CD4-positive, alpha-beta T cell treated with Interleukin-10 for 1 hour (primary cell): ENCODE measurements at regions not wholly inside any gene's neighbourhood (a gene's known extent, or its start where the extent isn't known, plus 50 kb on each side); places are given as distances from the start of the nearest gene placed in this dataset.

Source experiments
- DNase-seq: peaks from one replicate; pipeline ENCODE4 v3.0.0-alpha.2; 2020

- DNase-seq: no peak
Observed at GRCh38 chr18:38898167-38898566, 1332.6 kb upstream of the CELF4 start.

DNA sequence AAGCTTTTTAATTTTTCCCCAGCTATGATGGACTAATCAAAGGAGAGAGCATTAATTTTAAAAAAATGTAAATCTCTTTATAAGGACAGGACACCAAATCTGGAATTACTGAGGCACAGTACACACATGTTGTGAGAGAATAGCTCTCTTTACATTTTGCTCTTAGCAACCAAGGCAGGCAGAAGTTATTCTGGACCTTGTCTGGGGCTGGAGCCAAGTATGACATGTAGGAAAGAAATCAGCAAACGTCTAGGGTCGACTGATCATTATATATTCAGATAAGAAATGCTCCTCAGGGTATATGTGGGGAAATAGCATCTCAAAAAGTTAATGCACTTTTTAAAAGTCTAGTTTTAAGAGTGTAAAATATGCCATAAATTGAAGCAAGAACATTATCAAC lies 1330.0 kb upstream of the CELF4 start:
- no peak for DNase-seq

GRCh38 chr18:38887671-38888020 lies 1322.0 kb upstream of the CELF4 start:
- DNase-seq: no peak

GRCh38 chr18:38886861-38887670 lies 1321.5 kb upstream of the CELF4 start:
- DNase-seq: no peak

DNA sequence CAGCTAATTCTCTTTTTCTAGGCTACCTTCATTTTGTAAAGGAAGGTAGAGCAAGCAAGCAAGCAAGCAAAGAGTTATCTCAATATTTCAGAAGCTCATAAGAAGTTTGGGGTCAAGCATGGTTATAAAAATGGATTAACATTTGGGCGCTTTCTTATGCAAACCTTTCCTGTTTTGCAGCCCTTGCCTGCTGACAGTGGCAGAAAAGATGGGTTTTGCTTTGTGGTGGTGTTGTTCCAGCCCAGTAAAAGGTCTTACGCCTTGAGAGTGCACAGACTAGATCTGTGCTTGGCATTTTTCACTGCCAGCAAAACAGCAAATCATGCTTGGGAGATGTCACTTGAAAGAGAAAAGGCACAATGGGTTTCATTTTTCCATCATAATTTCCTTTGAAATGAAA lies 1320.6 kb upstream of the CELF4 start:
- DNase-seq: no peak

GRCh38 chr18:38884050-38884449 lies 1318.5 kb upstream of the CELF4 start:
- no peak for DNase-seq

DNA sequence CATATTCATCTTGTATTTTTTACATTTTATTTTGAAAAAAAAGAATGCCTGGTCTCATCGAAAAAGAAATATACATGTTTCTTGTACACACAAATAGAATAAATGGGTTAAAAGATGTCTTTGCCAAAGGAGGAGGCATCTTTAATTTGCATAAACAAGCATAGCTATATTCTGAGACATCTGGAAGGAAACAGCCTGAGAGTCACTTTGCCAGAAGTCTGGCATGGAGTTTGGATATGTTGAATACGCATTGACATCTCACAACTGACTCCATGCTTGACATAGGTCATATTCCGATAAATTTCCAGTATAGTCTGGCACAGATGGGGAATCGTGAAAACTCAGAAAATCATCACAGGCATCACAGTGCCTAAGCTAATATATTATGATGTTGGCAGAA lies 1317.5 kb upstream of the CELF4 start:
- DNase-seq: no peak

- no peak for DNase-seq
Observed at GRCh38 chr18:38879871-38880270, 1314.3 kb upstream of the CELF4 start.

DNA sequence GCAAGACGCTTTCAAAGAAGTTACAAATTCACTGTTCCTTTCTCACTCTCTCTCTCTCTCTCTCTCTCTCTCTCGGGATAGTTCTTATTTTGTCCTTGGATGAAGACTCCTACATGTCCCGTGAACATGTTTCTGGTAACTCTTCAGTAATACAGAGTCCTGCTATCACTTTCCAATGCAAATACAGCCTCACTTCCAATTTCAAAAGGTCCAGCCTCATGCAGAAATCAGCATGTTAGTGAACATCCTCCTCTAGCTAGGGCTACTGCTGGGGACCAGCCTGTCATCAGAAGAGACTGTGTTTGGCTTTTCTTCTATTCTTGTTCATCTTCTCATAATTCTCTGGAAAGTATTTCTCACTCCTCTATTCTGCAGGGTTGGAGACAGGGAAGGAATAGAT lies 1306.7 kb upstream of the CELF4 start:
- DNase-seq: no peak

- DNase-seq: no peak
Observed at GRCh38 chr18:38868757-38869156, 1303.2 kb upstream of the CELF4 start.

GRCh38 chr18:38867680-38868079 lies 1302.1 kb upstream of the CELF4 start:
- no peak for DNase-seq

DNA sequence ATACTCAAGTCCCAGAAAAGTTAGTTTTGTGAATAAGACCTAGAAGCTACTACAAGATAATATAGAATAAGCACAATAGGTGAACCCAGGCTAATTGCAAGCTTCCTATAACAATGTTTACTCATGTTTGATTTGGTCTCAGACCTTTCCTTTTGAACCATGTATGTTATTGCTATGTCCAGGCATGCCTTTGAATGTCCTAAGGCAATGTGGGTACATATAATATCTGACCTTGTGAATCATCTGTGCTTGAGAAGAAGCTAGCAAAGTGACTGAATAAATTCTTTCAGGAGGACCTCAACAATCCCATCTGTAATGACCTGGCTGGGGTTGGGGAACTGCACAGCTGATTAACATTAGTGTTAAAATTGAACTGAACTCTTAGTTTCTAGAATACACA lies 1285.9 kb upstream of the CELF4 start:
- no peak for DNase-seq

DNA sequence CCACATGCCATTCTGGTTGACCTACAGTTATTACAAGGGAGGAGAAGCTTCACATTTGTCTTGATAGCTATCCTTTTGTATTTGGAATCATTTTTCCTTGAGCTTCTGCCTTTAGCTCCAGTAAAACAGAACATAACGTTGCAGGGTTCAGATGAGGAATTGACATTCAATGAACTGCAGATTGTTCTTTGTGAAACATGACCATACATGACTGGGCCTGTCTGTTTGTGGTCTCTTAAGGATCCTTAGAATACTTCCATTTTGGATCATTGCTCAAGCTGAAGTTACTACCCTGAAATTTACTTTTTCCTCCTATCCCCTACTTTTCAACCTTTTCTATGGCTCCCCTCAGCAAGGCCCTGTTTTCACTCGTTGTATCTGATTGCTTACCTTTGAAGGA lies 1281.7 kb upstream of the CELF4 start:
- DNase-seq: no peak

DNA sequence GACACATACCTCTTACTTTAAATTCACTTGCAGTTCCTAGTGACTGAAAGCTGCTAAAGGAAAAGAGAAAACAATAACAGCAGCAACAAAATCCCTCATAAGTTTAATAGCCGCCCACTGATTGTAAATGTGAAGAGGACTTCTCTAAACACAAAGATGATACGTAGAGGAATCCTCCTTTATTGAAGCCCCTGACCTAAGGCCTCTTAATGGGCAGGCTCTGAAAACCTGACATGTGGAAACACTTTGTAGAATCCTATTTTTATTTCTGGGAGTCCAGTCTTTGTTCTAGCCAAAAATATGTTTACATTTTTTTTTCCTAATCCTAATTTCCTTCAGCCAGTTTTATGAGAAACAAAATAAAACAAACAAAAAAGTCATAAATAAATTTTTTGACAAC lies 1277.7 kb upstream of the CELF4 start:
- DNase-seq: no peak

DNA sequence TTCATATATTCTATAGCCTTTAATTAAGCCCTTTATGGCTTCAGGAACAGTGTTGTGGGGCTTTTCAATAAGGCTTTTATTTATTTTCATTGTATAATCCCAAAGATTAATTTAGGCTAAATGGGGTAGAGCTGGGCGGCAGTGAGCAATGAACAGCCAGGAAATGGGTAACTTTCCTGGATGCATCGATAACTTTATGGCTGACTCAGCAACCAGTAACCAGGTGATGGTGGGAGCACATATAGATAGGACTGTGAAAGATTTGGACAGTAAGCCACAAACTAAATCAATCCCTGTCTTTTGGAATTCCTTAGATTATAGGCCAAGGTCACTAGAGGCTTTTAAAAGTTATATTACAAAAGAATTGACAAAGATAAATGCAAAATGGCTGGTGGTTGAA lies 1260.6 kb upstream of the CELF4 start:
- DNase-seq: no peak

- no peak for DNase-seq
Observed at GRCh38 chr18:38811209-38811608, 1245.6 kb upstream of the CELF4 start.

DNA sequence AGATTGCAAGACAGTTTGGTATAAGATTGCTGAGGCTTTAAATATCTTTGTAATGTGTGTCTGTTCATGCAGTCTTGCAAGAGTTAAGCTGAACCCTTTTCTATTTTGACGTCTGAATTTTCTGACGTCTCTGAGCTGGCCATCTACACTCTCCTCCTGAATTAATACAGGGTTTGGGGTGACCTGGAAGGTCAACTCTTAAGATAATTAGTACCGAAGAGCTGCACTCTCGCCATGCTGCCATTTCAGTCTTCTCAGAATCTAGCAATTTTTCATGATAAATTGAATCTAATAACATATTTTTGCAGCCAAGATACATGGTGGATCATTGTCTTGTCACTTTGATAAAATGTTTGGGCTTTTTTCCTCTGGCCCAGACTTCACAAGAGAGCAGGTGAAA lies 1245.2 kb upstream of the CELF4 start:
- DNase-seq: no peak

- DNase-seq: no peak
Observed at GRCh38 chr18:38807915-38808314, 1242.3 kb upstream of the CELF4 start.

DNA sequence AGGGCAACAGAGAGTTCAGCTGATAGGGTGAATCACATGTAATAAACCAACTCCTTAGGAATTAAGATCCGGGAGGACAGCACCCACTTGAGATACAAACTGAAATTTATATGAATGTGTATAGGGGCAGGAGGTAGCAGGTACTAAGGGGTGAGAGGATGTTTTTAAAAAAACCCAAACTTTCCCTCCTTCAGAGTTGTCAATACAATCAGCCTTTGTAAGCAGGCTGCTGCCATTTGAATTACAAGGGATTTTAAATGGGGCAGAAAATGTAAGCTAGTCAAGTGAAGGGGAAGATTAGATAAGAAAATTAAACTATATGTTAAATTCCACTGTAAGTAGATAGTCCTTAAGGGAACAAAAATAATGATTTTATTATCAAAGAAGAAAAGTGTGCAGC lies 1239.7 kb upstream of the CELF4 start:
- no peak for DNase-seq

DNA sequence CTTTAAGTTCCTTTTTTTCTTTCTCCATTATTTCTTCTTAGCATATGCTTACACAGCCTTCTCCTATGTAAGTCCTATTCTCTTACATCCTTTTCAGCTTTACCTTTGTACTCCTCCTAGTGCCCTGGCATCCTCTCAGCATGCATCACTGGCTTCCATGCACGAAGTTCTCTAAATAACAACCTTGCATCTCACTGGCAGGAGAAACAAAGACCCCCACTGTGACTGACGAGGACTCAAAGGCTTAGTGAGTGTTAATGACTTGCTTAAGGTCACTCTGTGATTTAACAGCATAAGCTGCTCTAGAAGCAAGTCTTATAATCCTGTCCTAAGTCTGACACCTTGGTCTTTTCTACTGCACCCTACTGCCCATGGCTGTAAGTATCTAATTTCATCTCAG lies 1236.0 kb upstream of the CELF4 start:
- DNase-seq: no peak

- DNase-seq: no peak
Observed at GRCh38 chr18:38796762-38797161, 1231.2 kb upstream of the CELF4 start.

GRCh38 chr18:38792731-38793130 lies 1227.1 kb upstream of the CELF4 start:
- no peak for DNase-seq

DNA sequence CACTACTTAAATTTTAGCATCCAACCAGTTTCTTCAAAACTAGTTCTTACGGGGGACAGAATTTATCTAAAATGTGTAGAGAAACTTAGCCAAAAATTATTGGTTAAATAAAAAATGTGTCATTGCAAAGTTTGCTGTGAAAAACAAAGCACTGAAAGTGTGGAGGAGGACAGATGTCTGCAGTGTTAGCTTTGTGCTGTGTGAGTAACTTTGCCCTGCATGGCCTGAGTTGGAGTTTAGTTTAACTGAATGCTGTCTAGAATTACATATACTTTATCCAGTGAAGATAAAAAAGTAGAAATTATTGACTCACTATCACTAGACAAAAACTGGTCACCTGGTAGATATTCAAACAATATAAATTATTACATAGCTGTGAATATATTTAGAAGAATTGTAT lies 1225.2 kb upstream of the CELF4 start:
- DNase-seq: no peak

DNA sequence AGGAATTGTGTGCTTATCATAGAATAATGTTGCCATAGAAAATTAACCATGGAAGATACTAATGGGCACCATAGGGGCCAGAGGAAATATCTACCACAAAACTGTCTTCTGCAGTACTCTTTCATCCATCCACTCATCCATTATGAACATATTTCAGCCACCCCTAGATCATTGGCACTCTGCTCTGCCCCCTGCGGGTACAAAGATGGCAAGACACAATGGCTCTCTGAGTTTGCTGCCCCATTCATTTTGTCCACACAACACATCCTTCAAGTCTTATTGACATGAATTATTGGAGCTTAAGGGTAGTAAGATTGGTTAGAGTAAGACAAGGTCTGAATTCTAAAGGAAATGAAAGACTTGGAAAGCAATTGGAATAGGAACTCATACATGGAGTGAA lies 1224.7 kb upstream of the CELF4 start:
- DNase-seq: no peak

DNA sequence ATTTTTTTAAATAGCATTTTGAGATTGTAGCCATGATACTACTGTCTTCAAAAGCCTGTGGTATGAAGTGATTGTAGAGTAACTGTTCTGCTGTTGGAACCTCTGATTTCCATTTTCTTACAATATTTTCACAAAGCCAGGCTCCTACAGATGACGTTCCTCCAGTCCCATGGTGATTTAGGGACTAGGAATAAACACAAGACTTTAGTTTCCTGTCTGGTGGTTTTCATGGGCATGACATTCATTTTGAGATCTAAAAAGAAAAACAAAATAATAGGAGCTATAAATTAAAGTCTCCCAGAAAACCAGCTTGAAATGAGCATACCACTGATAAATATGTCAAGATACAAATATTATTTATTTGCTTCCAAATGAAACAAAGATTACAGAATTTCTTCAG lies 1223.5 kb upstream of the CELF4 start:
- DNase-seq: no peak

GRCh38 chr18:38786906-38787305 lies 1221.3 kb upstream of the CELF4 start:
- no peak for DNase-seq
